Chondrocyte (in vitro differentiated cells): ENCODE measurements at regions not wholly inside any gene's neighbourhood (a gene's known extent, or its start where the extent isn't known, plus 50 kb on each side); places are given as distances from the start of the nearest gene placed in this dataset.
"Not testable (repeated sequence)": the region's sequence is repeated elsewhere in the genome, so short reads cannot be mapped to it uniquely, and the experiment has no call there.

Source experiments
- DNase-seq: peaks from one replicate; pipeline ENCODE4 v3.0.0; 2021; ENCODE audit warnings: mixed read lengths, low spot score
- H3K27ac Mint-ChIP-seq: one replicate; pipeline ENCODE4 v1.8.0; 2021; ENCODE audit warnings: mild to moderate bottlenecking, moderate library complexity, mixed read lengths; ENCODE audit not compliant: unreplicated experiment
- H3K27me3 Mint-ChIP-seq: 2 replicates; pipeline ENCODE4 v1.8.0; 2021; ENCODE audit warnings: low read depth, mixed read lengths
- H3K36me3 Mint-ChIP-seq: 2 replicates; pipeline ENCODE4 v1.8.0; 2021; ENCODE audit warnings: low read depth, mixed read lengths
- H3K4me1 Mint-ChIP-seq: 2 replicates; pipeline ENCODE4 v1.8.0; 2021; ENCODE audit warnings: low read depth, mild to moderate bottlenecking, mixed read lengths
- H3K4me3 Mint-ChIP-seq: one replicate; pipeline ENCODE4 v1.8.0; 2021; ENCODE audit warnings: mild to moderate bottlenecking, moderate library complexity, mixed read lengths; ENCODE audit not compliant: unreplicated experiment
- H3K9me3 Mint-ChIP-seq: 2 replicates; pipeline ENCODE4 v1.8.0; 2021; ENCODE audit warnings: low read depth, mixed read lengths
- CTCF ChIP-seq: fragments of 200-600 bp; sonication (generic); IDR thresholded peaks from 2 replicates; pipeline ENCODE4 v1.5.0; 2021; ENCODE audit warnings: antibody characterized with exemption, mild to moderate bottlenecking, moderate library complexity

- H3K4me3 Mint-ChIP-seq: no peak overlapping the region
- peaks cover 1% of the 10 kb centered on the region for H3K36me3 Mint-ChIP-seq
- no peak for TF ChIP-seq CTCF
- H3K27ac Mint-ChIP-seq: no peak overlapping the region
- peaks cover 9% of the 10 kb centered on the region for H3K9me3 Mint-ChIP-seq
- peaks cover 15% of the 10 kb centered on the region for H3K4me1 Mint-ChIP-seq
- peaks cover 8% of the 10 kb centered on the region for H3K27me3 Mint-ChIP-seq
- DNase-seq: no peak
Observed at GRCh38 chr3:13185737-13186434, 112.7 kb upstream of the IQSEC1 start.

GRCh38 chr3:13179582-13180210 is 106.5 kb upstream of the IQSEC1 start:
- not testable (repeated sequence) for DNase-seq, H3K27ac Mint-ChIP-seq, H3K4me1 Mint-ChIP-seq, H3K4me3 Mint-ChIP-seq
- H3K27me3 Mint-ChIP-seq: peaks cover 12% of the 10 kb centered on the region
- H3K36me3 Mint-ChIP-seq: peaks cover 12% of the 10 kb centered on the region
- peaks cover 27% of the 10 kb centered on the region for H3K9me3 Mint-ChIP-seq

GRCh38 chr3:13179181-13179580 is 106.0 kb upstream of the IQSEC1 start:
- no peak for DNase-seq
- Mint-ChIP-seq H3K9me3 (peaks cover 27% of the 10 kb centered on the region), H3K4me1 (no peaks in the 10 kb centered on the region), H3K4me3 (no peak overlapping the region), H3K27ac (no peak overlapping the region), H3K36me3 (peaks cover 12% of the 10 kb centered on the region), H3K27me3 (peaks cover 15% of the 10 kb centered on the region)
- TF ChIP-seq CTCF: no peak

- Mint-ChIP-seq H3K9me3 (peaks cover 27% of the 10 kb centered on the region), H3K36me3 (peaks cover 11% of the 10 kb centered on the region), H3K4me3 (no peak overlapping the region), H3K27ac (no peak overlapping the region), H3K27me3 (peaks cover 12% of the 10 kb centered on the region), H3K4me1 (no peaks in the 10 kb centered on the region)
- no peak for TF ChIP-seq CTCF
- DNase-seq: no peak
Observed at GRCh38 chr3:13178107-13178506, 104.9 kb upstream of the IQSEC1 start.

- Mint-ChIP-seq H3K27ac (no peak overlapping the region), H3K27me3 (peaks cover 12% of the 10 kb centered on the region), H3K4me3 (no peak overlapping the region), H3K9me3 (peaks cover 27% of the 10 kb centered on the region), H3K4me1 (no peaks in the 10 kb centered on the region), H3K36me3 (peaks cover 11% of the 10 kb centered on the region)
- TF ChIP-seq CTCF: no peak
- DNase-seq: no peak
Observed at GRCh38 chr3:13177641-13178040, 104.4 kb upstream of the IQSEC1 start.

- Mint-ChIP-seq H3K9me3 (peaks cover 24% of the 10 kb centered on the region), H3K27ac (no peak overlapping the region), H3K36me3 (peaks cover 11% of the 10 kb centered on the region), H3K4me3 (no peak overlapping the region), H3K4me1 (no peaks in the 10 kb centered on the region), H3K27me3 (peaks cover 12% of the 10 kb centered on the region)
- no peak for TF ChIP-seq CTCF
- no peak for DNase-seq
Observed at GRCh38 chr3:13177236-13177635, 104.0 kb upstream of the IQSEC1 start.
